GM10266 (cell line): ENCODE measurements at regions not wholly inside any gene's neighbourhood (a gene's known extent, or its start where the extent isn't known, plus 50 kb on each side); places are given as distances from the start of the nearest gene placed in this dataset.

Source experiments
- DNase-seq: peaks from one replicate; pipeline ENCODE4 v3.0.0; 2012; ENCODE audit errors: extremely low spot score
- CTCF ChIP-seq: IDR thresholded peaks from 2 replicates; pipeline ENCODE4 v1.5.1; 2012; ENCODE audit warnings: mild to moderate bottlenecking, low read depth; ENCODE audit not compliant: control insufficient read depth, insufficient read depth; ENCODE audit errors: missing control alignments

GRCh38 chr20:11716945-11717248 lies 200.8 kb upstream of the BTBD3 start:
- no peak for DNase-seq
- TF ChIP-seq CTCF = no peak

- TF ChIP-seq CTCF = no peak
- DNase-seq = no peak
Measured at GRCh38 chr20:11717562-11717961, 200.1 kb upstream of the BTBD3 start.

GRCh38 chr20:11718474-11719094 lies 199.1 kb upstream of the BTBD3 start:
- TF ChIP-seq CTCF = no peak
- DNase-seq = no peak

- no peak for TF ChIP-seq CTCF
Measured at GRCh38 chr20:11719153-11719552, 198.5 kb upstream of the BTBD3 start.

GRCh38 chr20:11721411-11721810 lies 196.3 kb upstream of the BTBD3 start:
- no peak for DNase-seq
- no peak for TF ChIP-seq CTCF

More at GRCh38 chr20:11719153-11719552, 198.5 kb upstream of the BTBD3 start:
- no peak for DNase-seq

GRCh38 chr20:11724097-11724496 lies 193.6 kb upstream of the BTBD3 start:
- TF ChIP-seq CTCF = no peak
- DNase-seq = no peak

- no peak for DNase-seq
- TF ChIP-seq CTCF = no peak
Measured at GRCh38 chr20:11726026-11726425, 191.7 kb upstream of the BTBD3 start.
